Fibroblast of skin of right biceps (primary cell): ENCODE measurements at regions not wholly inside any gene's neighbourhood (a gene's known extent, or its start where the extent isn't known, plus 50 kb on each side); places are given as distances from the start of the nearest gene placed in this dataset.
"Not testable (repeated sequence)": the region's sequence is repeated elsewhere in the genome, so short reads cannot be mapped to it uniquely, and the experiment has no call there.

Experiments
- DNase-seq: peaks from one replicate; pipeline ENCODE4 v3.0.0-alpha.2; 2013

- no peak for DNase-seq
Observed at GRCh38 chr7:8938044-8938805, 504.8 kb downstream of the NXPH1 start.

GRCh38 chr7:8939446-8939845 lies 506.0 kb downstream of the NXPH1 start:
- no peak for DNase-seq

GRCh38 chr7:8963722-8964121 lies 530.3 kb downstream of the NXPH1 start:
- no peak for DNase-seq

GRCh38 chr7:8965177-8965576 lies 531.8 kb downstream of the NXPH1 start:
- no peak for DNase-seq

- no peak for DNase-seq
Observed at GRCh38 chr7:8973601-8974000, 540.2 kb downstream of the NXPH1 start.

- DNase-seq, result no peak
Observed at GRCh38 chr7:8975681-8976080, 542.3 kb downstream of the NXPH1 start.

GRCh38 chr7:8982338-8982992 lies 549.1 kb downstream of the NXPH1 start:
- no peak for DNase-seq

GRCh38 chr7:8985255-8985654 lies 551.8 kb downstream of the NXPH1 start:
- no peak for DNase-seq

GRCh38 chr7:8988267-8988666 lies 554.9 kb downstream of the NXPH1 start:
- DNase-seq, result no peak

- DNase-seq, result no peak
Observed at GRCh38 chr7:8991159-8991558, 557.8 kb downstream of the NXPH1 start.

- no peak for DNase-seq
Observed at GRCh38 chr7:8998762-8999161, 565.4 kb downstream of the NXPH1 start.

GRCh38 chr7:9013940-9014339 lies 580.5 kb downstream of the NXPH1 start:
- no peak for DNase-seq

GRCh38 chr7:9017286-9017685 lies 583.9 kb downstream of the NXPH1 start:
- DNase-seq, result no peak

GRCh38 chr7:9022456-9022855 lies 589.0 kb downstream of the NXPH1 start:
- no peak for DNase-seq

- DNase-seq, result no peak
Observed at GRCh38 chr7:9023675-9024294, 590.4 kb downstream of the NXPH1 start.

GRCh38 chr7:9026121-9026520 lies 592.7 kb downstream of the NXPH1 start:
- no peak for DNase-seq

GRCh38 chr7:9028012-9028411 lies 594.6 kb downstream of the NXPH1 start:
- no peak for DNase-seq

GRCh38 chr7:9029681-9030530 lies 596.5 kb downstream of the NXPH1 start:
- DNase-seq, result no peak

GRCh38 chr7:9030976-9031375 lies 597.6 kb downstream of the NXPH1 start:
- no peak for DNase-seq

- DNase-seq, result no peak
Observed at GRCh38 chr7:9031386-9031785, 598.0 kb downstream of the NXPH1 start.

- DNase-seq, result no peak
Observed at GRCh38 chr7:9036080-9036479, 602.7 kb downstream of the NXPH1 start.

- no peak for DNase-seq
Observed at GRCh38 chr7:9071160-9071762, 637.9 kb downstream of the NXPH1 start.

GRCh38 chr7:9075774-9076173 lies 642.4 kb downstream of the NXPH1 start:
- DNase-seq, result not testable (repeated sequence)
